ENCODE measurements at regions not wholly inside any gene's neighbourhood (a gene's known extent, or its start where the extent isn't known, plus 50 kb on each side); places are given as distances from the start of the nearest gene placed in this dataset.
"Not testable (repeated sequence)": the region's sequence is repeated elsewhere in the genome, so short reads cannot be mapped to it uniquely, and the experiment has no call there.

DNA sequence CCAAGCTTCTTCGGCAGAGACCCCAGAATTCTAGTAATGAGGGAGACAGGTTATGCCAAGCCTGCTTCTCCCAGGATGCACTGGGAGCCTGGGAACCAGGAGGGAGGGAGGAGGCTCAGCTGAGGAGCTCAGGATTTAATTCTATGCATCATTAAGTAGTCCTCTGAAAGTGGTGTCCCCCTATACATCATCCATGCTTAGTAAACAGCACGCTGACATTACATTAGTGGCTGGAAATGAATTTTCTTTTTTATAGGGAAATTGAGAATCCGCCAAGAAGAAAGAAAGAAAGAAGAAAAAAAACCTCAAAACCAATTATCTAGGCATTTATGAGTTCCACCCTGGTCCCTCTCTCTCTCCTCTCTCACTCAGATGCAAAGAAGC lies 63.1 kb upstream of the PAX8 start:
- no CpG with 5 or more reads among the region's 3 CpGs for WGBS (ENCODE audit: insufficient coverage)
- H3K27me3 ChIP-seq (ENCODE audit: control insufficient read depth, insufficient read depth, low read length); H3K4me3 ChIP-seq (ENCODE audit: low read depth, low read length); H3K9me3 ChIP-seq (ENCODE audit: control insufficient read depth, insufficient read depth, low read length); H3K4me1 ChIP-seq (ENCODE audit: control insufficient read depth, insufficient read depth, low read length); H3K36me3 ChIP-seq (ENCODE audit: control insufficient read depth, insufficient read depth, low read length); H3K27ac ChIP-seq (ENCODE audit: low read depth, low read length): not testable (repeated sequence)
- DNase-seq (ENCODE audit: low read depth in 4 of 6, low spot score in 6 of 6), result peak in 1 of 6 donors; percentile 84

DNA sequence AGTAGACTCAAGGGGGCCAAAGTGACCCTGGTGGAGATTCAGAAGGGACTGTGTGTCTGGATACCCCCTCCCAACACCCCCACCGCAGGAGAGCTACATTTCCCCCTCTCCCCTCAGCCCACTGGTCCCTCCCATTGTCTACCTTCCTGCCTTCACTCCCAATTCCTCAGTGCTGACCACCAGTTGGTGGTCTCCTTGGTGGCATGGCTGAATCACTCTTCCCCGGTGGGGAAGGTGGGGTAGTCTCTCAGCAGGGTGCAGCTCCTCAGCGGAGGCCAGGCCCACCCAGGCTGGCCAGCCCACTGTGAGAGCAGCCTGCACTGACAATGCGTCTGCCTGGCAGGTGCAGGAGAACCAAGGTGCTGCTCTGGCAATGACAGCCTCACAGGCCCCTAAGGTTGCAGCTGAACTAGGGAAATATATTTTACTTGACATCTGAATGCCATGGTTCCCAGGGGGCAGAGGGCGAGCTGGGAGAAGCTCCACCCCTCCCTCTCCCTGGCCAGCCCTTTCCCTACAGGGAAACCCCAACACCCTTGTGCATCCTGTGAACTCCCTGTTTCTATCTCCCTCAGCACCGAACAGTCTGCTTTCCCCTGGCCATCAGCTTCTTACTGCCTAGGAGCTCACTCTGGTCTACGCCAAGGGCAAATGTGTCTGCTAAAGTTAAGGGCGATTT lies 62.6 kb upstream of the PAX8 start:
- H3K27me3 ChIP-seq (ENCODE audit: control insufficient read depth, insufficient read depth, low read length), result no peaks in the 10 kb centered on the region
- H3K4me3 ChIP-seq (ENCODE audit: low read depth, low read length), result no peak overlapping the region
- no peaks in the 10 kb centered on the region for H3K9me3 ChIP-seq (ENCODE audit: control insufficient read depth, insufficient read depth, low read length)
- H3K27ac ChIP-seq (ENCODE audit: low read depth, low read length), result no peak overlapping the region
- no peaks in the 10 kb centered on the region for H3K36me3 ChIP-seq (ENCODE audit: control insufficient read depth, insufficient read depth, low read length)
- DNase-seq (ENCODE audit: low read depth in 4 of 6, low spot score in 6 of 6), result no peak
- peaks cover 5% of the 10 kb centered on the region for H3K4me1 ChIP-seq (ENCODE audit: control insufficient read depth, insufficient read depth, low read length)
- 44% methylated on average over 5 of the region's 8 CpGs for WGBS (ENCODE audit: insufficient coverage)

DNA sequence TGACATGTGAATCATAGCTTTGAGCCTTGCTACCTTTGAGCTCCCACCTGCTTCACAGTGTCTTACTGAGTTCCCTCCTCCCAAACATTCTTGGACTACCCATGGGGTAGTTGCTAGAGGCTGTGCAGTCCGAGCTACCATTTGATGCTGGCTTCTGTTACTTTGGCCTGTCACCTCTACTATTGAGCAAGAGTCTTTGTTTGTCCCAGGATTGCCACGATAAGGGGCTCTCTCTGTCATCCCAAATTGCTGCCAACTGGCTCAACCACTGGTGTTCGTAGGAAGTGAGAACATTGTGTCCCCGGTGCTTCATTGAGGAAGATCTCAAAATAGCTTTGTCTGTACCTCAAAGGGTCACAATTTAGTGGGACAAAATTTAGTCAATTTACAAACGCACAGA lies 59.1 kb upstream of the PAX8 start:
- WGBS (ENCODE audit: insufficient coverage), result 78% methylated on average over 5 of the region's 5 CpGs
- Histone ChIP-seq H3K4me1 (ENCODE audit: control insufficient read depth, insufficient read depth, low read length) (peaks cover 5% of the 10 kb centered on the region), H3K9me3 (ENCODE audit: control insufficient read depth, insufficient read depth, low read length) (no peaks in the 10 kb centered on the region), H3K4me3 (ENCODE audit: low read depth, low read length) (no peak overlapping the region), H3K27me3 (ENCODE audit: control insufficient read depth, insufficient read depth, low read length) (no peaks in the 10 kb centered on the region), H3K36me3 (ENCODE audit: control insufficient read depth, insufficient read depth, low read length) (no peaks in the 10 kb centered on the region), H3K27ac (ENCODE audit: low read depth, low read length) (no peak overlapping the region)
- no peak for DNase-seq (ENCODE audit: low read depth in 4 of 6, low spot score in 6 of 6)

DNA sequence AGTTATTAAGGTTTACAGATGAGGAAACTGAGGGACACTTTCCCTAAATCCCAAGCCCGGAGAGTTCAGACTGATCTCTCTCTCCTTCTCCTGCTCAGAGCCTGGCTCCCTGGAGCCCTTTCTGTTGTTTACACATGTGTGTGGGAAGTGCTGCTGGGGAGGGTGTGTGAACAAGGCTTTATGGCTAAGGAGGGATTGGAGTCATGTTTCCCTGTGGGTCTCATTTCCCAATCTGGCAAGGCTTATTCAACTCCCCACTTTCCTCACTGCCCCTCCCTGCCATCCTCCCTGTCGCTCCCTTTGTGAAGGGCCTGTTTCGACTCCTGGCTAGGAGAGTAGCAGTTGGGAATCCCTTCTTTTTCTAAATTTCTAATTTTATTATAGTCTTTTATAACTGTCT lies 57.3 kb upstream of the PAX8 start:
- not testable (repeated sequence) for H3K36me3 ChIP-seq (ENCODE audit: control insufficient read depth, insufficient read depth, low read length); H3K27ac ChIP-seq (ENCODE audit: low read depth, low read length); H3K9me3 ChIP-seq (ENCODE audit: control insufficient read depth, insufficient read depth, low read length); H3K27me3 ChIP-seq (ENCODE audit: control insufficient read depth, insufficient read depth, low read length); H3K4me3 ChIP-seq (ENCODE audit: low read depth, low read length); H3K4me1 ChIP-seq (ENCODE audit: control insufficient read depth, insufficient read depth, low read length)
- DNase-seq (ENCODE audit: low read depth in 4 of 6, low spot score in 6 of 6), result peak in 1 of 6 donors; percentile 38
- whole genome bisulfite sequencing (ENCODE audit: insufficient coverage), result no CpG with 5 or more reads among the region's 3 CpGs

DNA sequence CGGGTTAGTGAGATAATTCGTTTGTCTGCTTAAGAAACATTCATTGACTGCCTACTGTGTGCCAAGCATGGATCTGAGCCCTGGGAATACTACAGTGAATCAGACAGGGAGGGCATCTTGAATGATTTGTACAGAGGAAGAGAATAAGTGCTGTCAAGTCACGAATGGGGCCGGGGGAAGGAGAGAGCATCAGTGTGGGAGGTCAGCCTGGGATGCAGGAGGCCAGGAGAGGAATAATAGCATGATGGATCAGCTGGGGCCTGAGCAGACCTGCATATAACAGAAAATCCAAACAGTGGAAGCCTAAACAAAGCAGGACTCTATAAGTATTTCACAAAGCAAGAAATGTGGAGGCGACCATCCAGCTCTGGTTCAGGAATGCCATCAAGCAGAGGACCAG lies 55.4 kb upstream of the PAX8 start:
- DNase-seq (ENCODE audit: low read depth in 4 of 6, low spot score in 6 of 6), result no peak
- no peak overlapping the region for H3K27ac ChIP-seq (ENCODE audit: low read depth, low read length)
- WGBS (ENCODE audit: insufficient coverage), result 63% methylated on average over 5 of the region's 5 CpGs
- H3K4me1 ChIP-seq (ENCODE audit: control insufficient read depth, insufficient read depth, low read length), result no peaks in the 10 kb centered on the region
- H3K27me3 ChIP-seq (ENCODE audit: control insufficient read depth, insufficient read depth, low read length), result no peaks in the 10 kb centered on the region
- no peaks in the 10 kb centered on the region for H3K36me3 ChIP-seq (ENCODE audit: control insufficient read depth, insufficient read depth, low read length)
- H3K4me3 ChIP-seq (ENCODE audit: low read depth, low read length), result no peak overlapping the region
- H3K9me3 ChIP-seq (ENCODE audit: control insufficient read depth, insufficient read depth, low read length), result no peaks in the 10 kb centered on the region

DNA sequence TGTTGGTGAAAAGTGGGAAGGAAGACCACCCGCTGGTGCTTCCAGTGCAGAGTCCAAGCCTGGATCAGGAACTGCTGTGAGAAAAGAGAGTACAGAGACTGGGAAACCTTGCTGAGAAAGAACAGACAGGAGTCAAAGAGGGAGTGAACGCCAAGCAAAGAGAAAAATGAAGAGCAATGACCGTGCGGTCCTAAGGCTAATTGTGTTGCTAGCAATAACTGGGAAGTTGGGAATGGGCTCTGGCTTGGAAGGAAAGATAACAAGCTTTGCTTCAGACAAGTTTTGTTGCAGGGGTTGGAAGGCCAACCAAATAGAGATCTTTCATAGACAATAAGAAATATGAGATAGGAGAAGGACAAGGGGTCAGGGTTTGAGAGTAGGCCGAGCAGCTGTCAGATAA lies 55.0 kb upstream of the PAX8 start:
- not testable (repeated sequence) for H3K4me3 ChIP-seq (ENCODE audit: low read depth, low read length); H3K36me3 ChIP-seq (ENCODE audit: control insufficient read depth, insufficient read depth, low read length); H3K9me3 ChIP-seq (ENCODE audit: control insufficient read depth, insufficient read depth, low read length); H3K27me3 ChIP-seq (ENCODE audit: control insufficient read depth, insufficient read depth, low read length); H3K4me1 ChIP-seq (ENCODE audit: control insufficient read depth, insufficient read depth, low read length); DNase-seq (ENCODE audit: low read depth in 4 of 6, low spot score in 6 of 6); H3K27ac ChIP-seq (ENCODE audit: low read depth, low read length)
- WGBS (ENCODE audit: insufficient coverage), result 62% methylated on average over 5 of the region's 5 CpGs

DNA sequence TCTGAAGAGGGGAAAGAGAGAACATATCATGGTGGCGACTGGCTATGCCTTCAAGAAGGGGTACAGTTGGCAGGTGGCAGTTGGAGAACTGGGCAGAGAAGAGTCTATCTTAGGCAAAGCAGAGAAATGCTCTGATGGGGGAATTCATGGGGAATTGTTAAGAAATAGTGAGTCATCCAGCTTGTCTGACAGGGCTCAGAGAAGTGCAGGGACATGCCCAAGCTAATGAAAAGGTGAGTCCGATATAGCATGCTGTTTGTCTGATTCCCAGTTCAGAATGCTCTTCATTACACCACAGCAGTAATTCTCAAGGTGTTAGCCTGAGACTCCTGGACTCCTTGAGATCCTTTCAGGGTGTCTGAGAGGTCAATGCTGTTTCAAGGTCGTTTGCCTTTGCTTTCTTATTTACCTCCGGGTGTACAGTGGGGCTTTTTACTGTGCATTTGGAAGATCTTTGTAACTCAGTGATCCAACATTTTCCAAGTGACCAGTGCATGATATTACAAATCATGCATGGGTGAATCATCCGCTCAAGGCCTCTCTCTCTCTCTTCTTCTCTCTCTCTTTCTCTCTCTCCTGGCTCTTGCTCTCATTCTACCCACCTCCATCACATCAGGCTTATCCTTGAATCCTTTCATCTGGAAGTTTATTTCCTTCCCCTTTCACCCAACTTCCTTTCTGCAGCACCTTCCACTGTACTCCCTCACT lies 51.5 kb upstream of the PAX8 start:
- not testable (repeated sequence) for H3K27me3 ChIP-seq (ENCODE audit: control insufficient read depth, insufficient read depth, low read length); H3K9me3 ChIP-seq (ENCODE audit: control insufficient read depth, insufficient read depth, low read length); DNase-seq (ENCODE audit: low read depth in 4 of 6, low spot score in 6 of 6); H3K4me1 ChIP-seq (ENCODE audit: control insufficient read depth, insufficient read depth, low read length); H3K27ac ChIP-seq (ENCODE audit: low read depth, low read length); H3K4me3 ChIP-seq (ENCODE audit: low read depth, low read length); H3K36me3 ChIP-seq (ENCODE audit: control insufficient read depth, insufficient read depth, low read length)
- 92% methylated on average over 3 of the region's 5 CpGs for WGBS (ENCODE audit: insufficient coverage)

DNA sequence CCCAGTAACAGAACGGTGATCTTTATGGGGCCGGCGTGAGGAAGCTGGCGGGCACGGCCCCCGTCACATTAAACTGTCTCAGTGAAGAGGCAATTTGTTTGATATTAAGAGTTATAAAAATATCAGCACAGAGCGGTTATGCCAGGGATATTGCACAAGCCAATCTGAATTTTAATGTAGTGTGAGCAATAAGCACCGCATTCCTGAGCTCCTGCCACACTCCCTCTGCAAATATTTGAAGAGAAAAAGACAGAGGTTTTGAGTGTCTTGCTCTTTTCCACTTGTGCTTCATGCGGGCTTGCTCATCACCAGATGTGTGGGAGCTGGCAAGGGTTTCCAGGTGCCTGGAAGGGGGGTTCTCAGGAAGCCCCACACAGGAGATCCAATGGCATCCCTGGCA lies 50.3 kb upstream of the PAX8 start:
- DNase-seq (ENCODE audit: low read depth in 4 of 6, low spot score in 6 of 6), result peak in 1 of 6 donors; percentile 50
- H3K4me1 ChIP-seq (ENCODE audit: control insufficient read depth, insufficient read depth, low read length), result peaks cover 16% of the 10 kb centered on the region
- H3K9me3 ChIP-seq (ENCODE audit: control insufficient read depth, insufficient read depth, low read length); H3K36me3 ChIP-seq (ENCODE audit: control insufficient read depth, insufficient read depth, low read length); H3K4me3 ChIP-seq (ENCODE audit: low read depth, low read length); H3K27ac ChIP-seq (ENCODE audit: low read depth, low read length); H3K27me3 ChIP-seq (ENCODE audit: control insufficient read depth, insufficient read depth, low read length): not testable (repeated sequence)
- WGBS (ENCODE audit: insufficient coverage), result no CpG with 5 or more reads among the region's 9 CpGs

DNA sequence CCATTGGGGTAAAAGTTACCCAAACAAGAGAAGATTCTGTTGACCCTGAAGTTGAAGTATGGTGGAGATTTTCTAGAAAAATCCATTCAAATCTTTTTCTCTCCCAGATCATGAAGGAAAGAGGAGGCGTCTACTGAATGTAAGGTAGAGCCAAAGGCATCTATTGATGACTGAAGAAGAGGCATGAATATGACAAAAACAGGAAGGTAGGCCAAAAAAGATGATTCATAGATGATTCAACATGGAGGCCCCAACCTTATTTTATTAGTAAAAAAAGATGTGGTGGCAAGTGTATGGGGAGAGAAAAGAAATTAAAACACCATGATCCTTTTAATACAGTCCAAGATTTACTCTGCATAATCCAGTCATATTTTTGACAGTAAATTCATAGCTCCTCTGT lies 49.9 kb upstream of the PAX8 start:
- DNase-seq (ENCODE audit: low read depth in 4 of 6, low spot score in 6 of 6); H3K9me3 ChIP-seq (ENCODE audit: control insufficient read depth, insufficient read depth, low read length); H3K27ac ChIP-seq (ENCODE audit: low read depth, low read length); H3K4me3 ChIP-seq (ENCODE audit: low read depth, low read length); H3K27me3 ChIP-seq (ENCODE audit: control insufficient read depth, insufficient read depth, low read length); H3K36me3 ChIP-seq (ENCODE audit: control insufficient read depth, insufficient read depth, low read length): not testable (repeated sequence)
- H3K4me1 ChIP-seq (ENCODE audit: control insufficient read depth, insufficient read depth, low read length), result peaks cover 18% of the 10 kb centered on the region
- WGBS (ENCODE audit: insufficient coverage), result no CpG with 5 or more reads among the region's 1 CpG
